ENCODE measurements at regions not wholly inside any gene's neighbourhood (a gene's known extent, or its start where the extent isn't known, plus 50 kb on each side); places are given as distances from the start of the nearest gene placed in this dataset.

DNA sequence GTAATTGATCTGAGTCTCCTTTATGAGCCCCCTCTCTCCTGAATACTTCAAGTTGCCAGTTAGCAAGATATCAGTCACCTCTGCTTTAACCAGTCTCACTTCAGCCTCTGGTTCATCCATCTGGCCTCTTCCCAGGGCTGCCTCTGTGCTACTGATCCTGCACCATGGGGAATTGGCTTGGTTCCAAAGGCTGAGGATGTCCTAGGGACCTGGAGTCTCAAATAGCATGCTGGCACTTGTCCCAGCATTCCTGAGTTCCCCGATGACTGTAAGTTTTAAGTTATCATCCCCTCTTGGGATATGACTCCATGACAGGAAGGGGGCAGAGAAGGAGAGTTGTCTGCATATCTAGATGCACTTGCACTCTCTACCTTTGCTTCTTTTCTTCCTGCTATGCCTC lies 252.0 kb downstream of the PTBP2 start:
- TF ChIP-seq, protein P1, sequence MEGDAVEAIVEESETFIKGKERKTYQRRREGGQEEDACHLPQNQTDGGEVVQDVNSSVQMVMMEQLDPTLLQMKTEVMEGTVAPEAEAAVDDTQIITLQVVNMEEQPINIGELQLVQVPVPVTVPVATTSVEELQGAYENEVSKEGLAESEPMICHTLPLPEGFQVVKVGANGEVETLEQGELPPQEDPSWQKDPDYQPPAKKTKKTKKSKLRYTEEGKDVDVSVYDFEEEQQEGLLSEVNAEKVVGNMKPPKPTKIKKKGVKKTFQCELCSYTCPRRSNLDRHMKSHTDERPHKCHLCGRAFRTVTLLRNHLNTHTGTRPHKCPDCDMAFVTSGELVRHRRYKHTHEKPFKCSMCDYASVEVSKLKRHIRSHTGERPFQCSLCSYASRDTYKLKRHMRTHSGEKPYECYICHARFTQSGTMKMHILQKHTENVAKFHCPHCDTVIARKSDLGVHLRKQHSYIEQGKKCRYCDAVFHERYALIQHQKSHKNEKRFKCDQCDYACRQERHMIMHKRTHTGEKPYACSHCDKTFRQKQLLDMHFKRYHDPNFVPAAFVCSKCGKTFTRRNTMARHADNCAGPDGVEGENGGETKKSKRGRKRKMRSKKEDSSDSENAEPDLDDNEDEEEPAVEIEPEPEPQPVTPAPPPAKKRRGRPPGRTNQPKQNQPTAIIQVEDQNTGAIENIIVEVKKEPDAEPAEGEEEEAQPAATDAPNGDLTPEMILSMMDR (IDR thresholded peaks at IDR 0.05) = no peak
- no peak for TF ChIP-seq POLR2AphosphoS5 (IDR thresholded peaks at IDR 0.05)
- no peak for TF ChIP-seq POLR2A (IDR thresholded peaks at IDR 0.05)

Data from breast epithelium (tissue), 3 donors.